IMR-90 (cell line): ENCODE measurements at regions not wholly inside any gene's neighbourhood (a gene's known extent, or its start where the extent isn't known, plus 50 kb on each side); places are given as distances from the start of the nearest gene placed in this dataset.

Experiments
- BHLHE40 ChIP-seq: fragments of 150-350 bp; IDR thresholded peaks from 2 replicates; pipeline ENCODE4 v1.6.1; 2016; ENCODE audit warnings: mild to moderate bottlenecking, low read depth, low read length
- POLR2A ChIP-seq: IDR thresholded peaks from 2 replicates; pipeline ENCODE4 v1.6.1; 2012; ENCODE audit warnings: mild to moderate bottlenecking, low read depth, low read length
- RAD21 ChIP-seq: IDR thresholded peaks from 2 replicates; pipeline ENCODE4 v1.6.1; 2012; ENCODE audit warnings: low read length, improper control_type of control experiment
- RCOR1 ChIP-seq: IDR thresholded peaks from 2 replicates; pipeline ENCODE4 v1.6.1; 2012; ENCODE audit warnings: mild to moderate bottlenecking, low read length, improper control_type of control experiment; ENCODE audit not compliant: insufficient replicate concordance
- SMC3 ChIP-seq: fragments of 150-350 bp; IDR thresholded peaks from 2 replicates; pipeline ENCODE4 v1.6.1; 2016; ENCODE audit warnings: low read depth, mild to moderate bottlenecking, antibody characterized with exemption, low read length, moderate library complexity
- TF ChIP-seq, protein P1 (sequence below): conservative IDR thresholded peaks from 2 replicates; pipeline ENCODE4 v1.5.1; 2012; ENCODE audit warnings: mild to moderate bottlenecking, low read depth, low read length, improper control_type of control experiment
- TF ChIP-seq, protein P2 (sequence below): fragments of 150-350 bp; IDR thresholded peaks from 2 replicates; pipeline ENCODE4 v1.6.1; 2016; ENCODE audit warnings: low read depth, mild to moderate bottlenecking, low read length, moderate library complexity, borderline replicate concordance

DNA sequence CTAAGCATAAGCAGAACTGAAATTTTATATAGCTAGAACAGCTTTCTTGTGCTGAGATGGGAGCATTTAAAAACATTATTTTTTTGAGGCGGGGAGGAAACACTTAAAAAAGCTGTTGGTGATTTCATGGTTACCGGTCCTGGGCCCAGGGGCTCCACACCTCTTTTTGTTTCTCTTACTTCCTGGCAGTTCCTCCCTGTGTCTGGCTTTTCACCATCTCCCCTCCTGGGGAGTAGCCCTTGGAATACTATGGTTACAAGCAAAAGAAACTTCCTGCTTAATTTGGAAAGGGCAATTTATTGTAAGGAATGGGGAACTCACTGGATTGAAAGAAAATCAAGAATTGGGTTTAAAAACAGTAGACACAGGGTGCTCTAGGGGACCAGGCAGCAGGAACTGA, 105.1 kb downstream of the SLC24A2 start:
- TF ChIP-seq POLR2A, result no peak
- no peak for TF ChIP-seq RCOR1
- no peak for TF ChIP-seq RAD21
- TF ChIP-seq SMC3, result no peak
- no peak for TF ChIP-seq BHLHE40
- TF ChIP-seq, protein P1, sequence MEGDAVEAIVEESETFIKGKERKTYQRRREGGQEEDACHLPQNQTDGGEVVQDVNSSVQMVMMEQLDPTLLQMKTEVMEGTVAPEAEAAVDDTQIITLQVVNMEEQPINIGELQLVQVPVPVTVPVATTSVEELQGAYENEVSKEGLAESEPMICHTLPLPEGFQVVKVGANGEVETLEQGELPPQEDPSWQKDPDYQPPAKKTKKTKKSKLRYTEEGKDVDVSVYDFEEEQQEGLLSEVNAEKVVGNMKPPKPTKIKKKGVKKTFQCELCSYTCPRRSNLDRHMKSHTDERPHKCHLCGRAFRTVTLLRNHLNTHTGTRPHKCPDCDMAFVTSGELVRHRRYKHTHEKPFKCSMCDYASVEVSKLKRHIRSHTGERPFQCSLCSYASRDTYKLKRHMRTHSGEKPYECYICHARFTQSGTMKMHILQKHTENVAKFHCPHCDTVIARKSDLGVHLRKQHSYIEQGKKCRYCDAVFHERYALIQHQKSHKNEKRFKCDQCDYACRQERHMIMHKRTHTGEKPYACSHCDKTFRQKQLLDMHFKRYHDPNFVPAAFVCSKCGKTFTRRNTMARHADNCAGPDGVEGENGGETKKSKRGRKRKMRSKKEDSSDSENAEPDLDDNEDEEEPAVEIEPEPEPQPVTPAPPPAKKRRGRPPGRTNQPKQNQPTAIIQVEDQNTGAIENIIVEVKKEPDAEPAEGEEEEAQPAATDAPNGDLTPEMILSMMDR, result no peak
- TF ChIP-seq, protein P2, sequence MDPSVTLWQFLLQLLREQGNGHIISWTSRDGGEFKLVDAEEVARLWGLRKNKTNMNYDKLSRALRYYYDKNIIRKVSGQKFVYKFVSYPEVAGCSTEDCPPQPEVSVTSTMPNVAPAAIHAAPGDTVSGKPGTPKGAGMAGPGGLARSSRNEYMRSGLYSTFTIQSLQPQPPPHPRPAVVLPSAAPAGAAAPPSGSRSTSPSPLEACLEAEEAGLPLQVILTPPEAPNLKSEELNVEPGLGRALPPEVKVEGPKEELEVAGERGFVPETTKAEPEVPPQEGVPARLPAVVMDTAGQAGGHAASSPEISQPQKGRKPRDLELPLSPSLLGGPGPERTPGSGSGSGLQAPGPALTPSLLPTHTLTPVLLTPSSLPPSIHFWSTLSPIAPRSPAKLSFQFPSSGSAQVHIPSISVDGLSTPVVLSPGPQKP, result no peak
